ENCODE measurements at regions not wholly inside any gene's neighbourhood (a gene's known extent, or its start where the extent isn't known, plus 50 kb on each side); places are given as distances from the start of the nearest gene placed in this dataset.

- H3K4me1 ChIP-seq (ENCODE audit: control insufficient read depth, insufficient read depth, low read length) = no peaks in the 10 kb centered on the region
- H3K36me3 ChIP-seq (ENCODE audit: control insufficient read depth, insufficient read depth, low read length) = no peaks in the 10 kb centered on the region
- no peak for TF ChIP-seq RFX5 (IDR thresholded peaks at IDR 0.05; ENCODE audit: low read depth, low read length)
- no peak for TF ChIP-seq ELK1 (IDR thresholded peaks at IDR 0.05; ENCODE audit: borderline replicate concordance, low read depth, low read length)
- no peak for TF ChIP-seq CTCF (conservative IDR thresholded peaks at IDR 0.05; ENCODE audit: low read depth, low read length)
- TF ChIP-seq FOS (IDR thresholded peaks at IDR 0.05; ENCODE audit: low read depth, low read length) = no peak
- no peak for TF ChIP-seq RCOR1 (IDR thresholded peaks at IDR 0.05; ENCODE audit: insufficient replicate concordance, low read length)
- TF ChIP-seq MAZ (IDR thresholded peaks at IDR 0.05; ENCODE audit: borderline replicate concordance, low read depth, low read length) = no peak
- TF ChIP-seq NFE2L2 (IDR thresholded peaks at IDR 0.05; ENCODE audit: low read depth, low read length) = no peak
- TF ChIP-seq BHLHE40 (IDR thresholded peaks at IDR 0.05; ENCODE audit: low read depth, low read length) = no peak
- no peak for TF ChIP-seq RAD21 (IDR thresholded peaks at IDR 0.05; ENCODE audit: low read length)
- TF ChIP-seq MXI1 (IDR thresholded peaks at IDR 0.05; ENCODE audit: borderline replicate concordance, low read depth, low read length) = no peak
- no peak for TF ChIP-seq MAFK (IDR thresholded peaks at IDR 0.05; ENCODE audit: low read depth, low read length)
- TF ChIP-seq SMC3 (IDR thresholded peaks at IDR 0.05; ENCODE audit: low read depth, low read length) = no peak
- TF ChIP-seq POLR2A (IDR thresholded peaks at IDR 0.05; ENCODE audit: low read depth, low read length) = no peak
- TF ChIP-seq CEBPB (IDR thresholded peaks at IDR 0.05; ENCODE audit: low read depth, low read length) = no peak
- no peak for TF ChIP-seq CHD1 (IDR thresholded peaks at IDR 0.05; ENCODE audit: low read depth, low read length)
- H3K18ac ChIP-seq (ENCODE audit: low read depth, low read length) = no peak overlapping the region
- no peak overlapping the region for H2AFZ ChIP-seq (replicated peaks; ENCODE audit: low read length, poor library complexity)
- H3K56ac ChIP-seq (ENCODE audit: extremely low read depth, insufficient read depth, low read length) = no peak overlapping the region
- dilution Hi-C loops (cut with HindIII; ENCODE audit: low sequenced_read_pairs, unreplicated experiment) (no loop called here), intact Hi-C loops (cut with micrococcal nuclease) (no loop called here), in situ Hi-C loops (cut with MboI; ENCODE audit: low sequenced_read_pairs) (no loop called here)
- H2BK5ac ChIP-seq (ENCODE audit: low read depth, low read length, poor library complexity, severe bottlenecking) = no peak overlapping the region
- no peaks in the 10 kb centered on the region for H3K9me3 ChIP-seq (ENCODE audit: control insufficient read depth, insufficient read depth, low read length)
- H2BK120ac ChIP-seq (ENCODE audit: low read depth, low read length) = no peak overlapping the region
- no peak overlapping the region for H3K4me3 ChIP-seq (ENCODE audit: insufficient read depth, low read depth, low read length)
- no peak overlapping the region for H2BK15ac ChIP-seq (ENCODE audit: low read depth, low read length)
- no peaks in the 10 kb centered on the region for H3K79me1 ChIP-seq (ENCODE audit: low read depth in 1 of 2, low read length in 2 of 2)
- BruUV-seq (replicated peaks) = no TSS peak
- H3K23ac ChIP-seq (ENCODE audit: low read depth, low read length) = no peak overlapping the region
- H4K91ac ChIP-seq (ENCODE audit: insufficient read depth, low read depth, low read length) = no peak overlapping the region
- no peak overlapping the region for H2AK5ac ChIP-seq (ENCODE audit: low read depth, low read length)
- ATAC-seq (ENCODE audit: low read depth) (no peak), DNase-seq (no peak)
- ChIA-PET POLR2A (ENCODE audit: unreplicated experiment) (no interaction called here), CTCF (no interaction called here)
- no peak overlapping the region for H4K8ac ChIP-seq (ENCODE audit: low read depth in 2 of 2, low read length in 2 of 2)
- no peaks in the 10 kb centered on the region for H3K27me3 ChIP-seq (ENCODE audit: control insufficient read depth, insufficient read depth, low read length)
- H2BK20ac ChIP-seq (ENCODE audit: low read depth, low read length) = no peak overlapping the region
- H3K27ac ChIP-seq (ENCODE audit: insufficient read depth, low read length) = no peak overlapping the region
- no peak overlapping the region for H3K4me2 ChIP-seq (ENCODE audit: low read depth, low read length)
- H4K20me1 ChIP-seq (ENCODE audit: insufficient read depth, low read length) = no peaks in the 10 kb centered on the region
- no peak overlapping the region for H4K5ac ChIP-seq (ENCODE audit: low read depth, low read length)
- no peak overlapping the region for H3K4ac ChIP-seq (ENCODE audit: low read depth, low read length)
- H3K9ac ChIP-seq (ENCODE audit: low read depth, low read length) = no peak overlapping the region
- no peak overlapping the region for H2AK9ac ChIP-seq (replicated peaks; ENCODE audit: low read depth, low read length, poor library complexity)
- H3K14ac ChIP-seq (replicated peaks; ENCODE audit: low read depth, low read length) = no peak overlapping the region
- no CpG with 5 or more reads among the region's 2 CpGs for WGBS, 2 experiments (ENCODE audit: extremely low coverage in 2 of 2, insufficient read length in 1 of 2)
- H3K9me1 ChIP-seq (ENCODE audit: insufficient read depth, low read length) = no peaks in the 10 kb centered on the region
These were observed 468.1 kb downstream of the KCTD16 start for GRCh38 chr5:144638787-144639186.

Measured in IMR-90 (cell line).